ENCODE measurements at regions not wholly inside any gene's neighbourhood (a gene's known extent, or its start where the extent isn't known, plus 50 kb on each side); places are given as distances from the start of the nearest gene placed in this dataset.
"Not testable (repeated sequence)": the region's sequence is repeated elsewhere in the genome, so short reads cannot be mapped to it uniquely, and the experiment has no call there.

- no peak for FAIRE-seq
Observed at GRCh38 chr13:80973721-80974120, 632.8 kb upstream of the SPRY2 start.

GRCh38 chr13:80972857-80973478 lies 632.0 kb upstream of the SPRY2 start:
- FAIRE-seq = no peak

GRCh38 chr13:80965097-80965496 lies 624.2 kb upstream of the SPRY2 start:
- no peak for FAIRE-seq

GRCh38 chr13:80962855-80963254 lies 621.9 kb upstream of the SPRY2 start:
- no peak for FAIRE-seq

- FAIRE-seq = no peak
Observed at GRCh38 chr13:80962173-80962572, 621.2 kb upstream of the SPRY2 start.

GRCh38 chr13:80957019-80957655 lies 616.2 kb upstream of the SPRY2 start:
- FAIRE-seq = no peak

GRCh38 chr13:80955501-80955900 lies 614.6 kb upstream of the SPRY2 start:
- no peak for FAIRE-seq

- no peak for FAIRE-seq
Observed at GRCh38 chr13:80952158-80952557, 611.2 kb upstream of the SPRY2 start.

- peak; percentile 56 for FAIRE-seq
Observed at GRCh38 chr13:80946008-80946802, 605.3 kb upstream of the SPRY2 start.

- FAIRE-seq = no peak
Observed at GRCh38 chr13:80945328-80945727, 604.4 kb upstream of the SPRY2 start.

GRCh38 chr13:80939581-80939980 lies 598.7 kb upstream of the SPRY2 start:
- FAIRE-seq = no peak

- FAIRE-seq = no peak
Observed at GRCh38 chr13:80931766-80932165, 590.8 kb upstream of the SPRY2 start.

- FAIRE-seq = no peak
Observed at GRCh38 chr13:80931118-80931517, 590.2 kb upstream of the SPRY2 start.

- no peak for FAIRE-seq
Observed at GRCh38 chr13:80928241-80928640, 587.3 kb upstream of the SPRY2 start.

- not testable (repeated sequence) for FAIRE-seq
Observed at GRCh38 chr13:80926024-80926423, 585.1 kb upstream of the SPRY2 start.

GRCh38 chr13:80924596-80924995 lies 583.7 kb upstream of the SPRY2 start:
- no peak for FAIRE-seq

- FAIRE-seq = no peak
Observed at GRCh38 chr13:80923907-80924306, 583.0 kb upstream of the SPRY2 start.

GRCh38 chr13:80921971-80922370 lies 581.0 kb upstream of the SPRY2 start:
- FAIRE-seq = no peak

- no peak for FAIRE-seq
Observed at GRCh38 chr13:80921541-80921940, 580.6 kb upstream of the SPRY2 start.

- no peak for FAIRE-seq
Observed at GRCh38 chr13:80906860-80907259, 565.9 kb upstream of the SPRY2 start.

GRCh38 chr13:80904386-80904785 lies 563.5 kb upstream of the SPRY2 start:
- FAIRE-seq = no peak

GRCh38 chr13:80903911-80904310 lies 563.0 kb upstream of the SPRY2 start:
- FAIRE-seq = no peak

- no peak for FAIRE-seq
Observed at GRCh38 chr13:80901530-80901929, 560.6 kb upstream of the SPRY2 start.

GRCh38 chr13:80901111-80901510 lies 560.2 kb upstream of the SPRY2 start:
- FAIRE-seq = no peak
